HCT116 (cell line): ENCODE measurements at regions not wholly inside any gene's neighbourhood (a gene's known extent, or its start where the extent isn't known, plus 50 kb on each side); places are given as distances from the start of the nearest gene placed in this dataset.

Experiments
- ATAC-seq: fragments of 200-7000 bp; cut with Tn5 transposase; 2 replicates; pipeline ENCODE4 v1.9.1; 2020; ENCODE audit warnings: mild to moderate bottlenecking, moderate library complexity
- BruUV-seq: library from RNA; stranded (reverse); fragments of 400-500 nt; replicated peaks from 2 replicates; lab custom pipeline; 2021; lab: Mats Ljungman, UMichigan
- CTCF ChIA-PET: fragments of 300-600 bp; sonication (Branson Sonifier 250); formaldehyde crosslinking; loops from one replicate; lab custom pipeline; 2021; ENCODE audit warnings: antibody characterized with exemption; lab: Charles Lee
- POLR2A ChIA-PET: fragments of 300-600, 350-600 bp; sonication (Branson Sonifier 250); formaldehyde crosslinking; loops from one replicate; lab custom pipeline; 2021; ENCODE audit warnings: antibody characterized with exemption; lab: Charles Lee
- RAD21 ChIA-PET, 2 experiments: fragments of 300-600 bp; sonication (Branson Sonifier 250); formaldehyde crosslinking; loops; one replicate each; lab custom pipeline; 2023; ENCODE audit warnings: low total read pairs in 2 of 2; ENCODE audit not compliant: uncharacterized antibody in 2 of 2, unreplicated experiment in 2 of 2, low non-redundant PET in 1 of 2; lab: Charles Lee
- DNase-seq: peaks from one replicate; pipeline ENCODE4 v3.0.0-alpha.2; 2010; ENCODE audit warnings: low read depth, low spot score
- H2AFZ ChIP-seq: fragments of 200-600 bp; shearing (Covaris generic), sonication (generic); 2 replicates; pipeline ENCODE4 v1.6.1; 2017; ENCODE audit warnings: low read depth, mixed run types, mixed read lengths, antibody characterized with exemption, low read length; ENCODE audit not compliant: poor library complexity, severe bottlenecking
- H3K27ac ChIP-seq: 2 replicates; pipeline ENCODE4 v1.5.1; 2012; ENCODE audit warnings: low read depth, low read length
- H3K27me3 ChIP-seq: fragments of 200-600 bp; sonication (generic); 2 replicates; pipeline ENCODE4 v1.6.1; 2016; ENCODE audit warnings: mixed run types, low read length, mixed read lengths; ENCODE audit not compliant: insufficient read depth
- H3K36me3 ChIP-seq, 2 experiments: fragments of 200-500 bp in 1 of 2; fragments of 200-600 bp in 1 of 2; sonication (Bioruptor generic) in 1 of 2; sonication (generic) in 1 of 2; 2 replicates each; pipeline versions ENCODE4 v1.5.1 to v1.6.1; 2014 to 2016; ENCODE audit warnings: low read length in 2 of 2, inconsistent platforms in 1 of 2, mixed read lengths in 1 of 2, mixed run types in 1 of 2; ENCODE audit not compliant: insufficient read depth in 2 of 2, control insufficient read depth in 1 of 2
- H3K4me1 ChIP-seq, 2 experiments: fragments of 200-600 bp in 1 of 2; sonication (generic) in 1 of 2; 2 replicates each; pipeline versions ENCODE4 v1.5.1 to v1.6.1; 2012 to 2017; ENCODE audit warnings: low read length in 2 of 2, inconsistent platforms in 1 of 2, mild to moderate bottlenecking in 1 of 2, mixed read lengths in 1 of 2, mixed run types in 1 of 2, moderate library complexity in 1 of 2; ENCODE audit not compliant: insufficient read depth in 2 of 2, control insufficient read depth in 1 of 2
- H3K4me2 ChIP-seq: fragments of 200-600 bp; sonication (generic); 2 replicates; pipeline ENCODE4 v1.6.1; 2017; ENCODE audit warnings: mixed run types, low read length, mixed read lengths
- H3K4me3 ChIP-seq, 2 experiments: fragments of 200-600 bp in 1 of 2; sonication (generic) in 1 of 2; replicated peaks in 1 of 2; 2 replicates each; pipeline ENCODE4 v1.5.1; 2011 to 2016; ENCODE audit warnings: low read length in 2 of 2, control low read depth in 1 of 2, low read depth in 1 of 2, mild to moderate bottlenecking in 1 of 2, mixed read lengths in 1 of 2, mixed run types in 1 of 2
- H3K79me2 ChIP-seq: fragments of 200-600 bp; sonication (generic); 2 replicates; pipeline ENCODE4 v1.6.1; 2017; ENCODE audit warnings: mild to moderate bottlenecking, mixed run types, low read length, moderate library complexity, mixed read lengths; ENCODE audit not compliant: insufficient read depth
- H3K9ac ChIP-seq: fragments of 200-600 bp; sonication (generic); 2 replicates; pipeline ENCODE4 v1.6.1; 2016; ENCODE audit warnings: low read length, mixed read lengths
- H3K9me2 ChIP-seq: fragments of 200-600 bp; sonication (generic), shearing (Covaris generic); 2 replicates; pipeline ENCODE4 v1.6.1; 2017; ENCODE audit warnings: mixed run types, mild to moderate bottlenecking, moderate library complexity; ENCODE audit not compliant: insufficient read depth
- H3K9me3 ChIP-seq, 2 experiments: fragments of 200-500 bp in 1 of 2; fragments of 200-600 bp in 1 of 2; sonication (Bioruptor generic) in 1 of 2; sonication (generic) in 1 of 2; 2 replicates each; pipeline ENCODE4 v1.6.1; 2014 to 2017; ENCODE audit warnings: low read length in 2 of 2, mixed read lengths in 2 of 2, inconsistent platforms in 1 of 2, low read depth in 1 of 2, mild to moderate bottlenecking in 1 of 2, mixed run types in 1 of 2, moderate library complexity in 1 of 2; ENCODE audit not compliant: control insufficient read depth in 1 of 2, insufficient read depth in 1 of 2
- H4K20me1 ChIP-seq: fragments of 200-600 bp; sonication (generic), shearing (Covaris generic); 2 replicates; pipeline ENCODE4 v1.6.1; 2017; ENCODE audit warnings: mixed run types, mild to moderate bottlenecking, moderate library complexity; ENCODE audit not compliant: insufficient read depth
- CBX3 ChIP-seq: IDR thresholded peaks from 2 replicates; pipeline ENCODE4 v1.6.1; 2012; ENCODE audit warnings: low read depth
- CEBPB ChIP-seq: IDR thresholded peaks from 2 replicates; pipeline ENCODE4 v1.6.1; 2012; ENCODE audit warnings: low read depth
- EGR1 ChIP-seq: IDR thresholded peaks from 2 replicates; pipeline ENCODE4 v1.6.1; 2012; ENCODE audit warnings: low read depth
- ELF1 ChIP-seq: IDR thresholded peaks from 2 replicates; pipeline ENCODE4 v1.6.1; 2012; ENCODE audit warnings: low read depth, borderline replicate concordance
- EZH2 ChIP-seq: fragments of 200-600 bp; sonication (generic); IDR thresholded peaks from 2 replicates; pipeline ENCODE4 v1.6.1; 2017; ENCODE audit warnings: antibody characterized with exemption, mixed run types
- EZH2phosphoT487 ChIP-seq: fragments of 200-600 bp; IDR thresholded peaks from 2 replicates; pipeline ENCODE4 v1.6.1; 2018; ENCODE audit warnings: antibody characterized with exemption, borderline replicate concordance
- FOSL1 ChIP-seq: IDR thresholded peaks from 2 replicates; pipeline ENCODE4 v1.6.1; 2012; ENCODE audit warnings: low read depth
- JUND ChIP-seq: IDR thresholded peaks from 2 replicates; pipeline ENCODE4 v1.6.1; 2012
- POLR2A ChIP-seq: IDR thresholded peaks from 2 replicates; pipeline ENCODE4 v1.7.0; 2011; ENCODE audit warnings: borderline replicate concordance; ENCODE audit not compliant: insufficient read depth, insufficient read length; ENCODE audit errors: extremely low read depth
- POLR2AphosphoS5 ChIP-seq: IDR thresholded peaks from 2 replicates; pipeline ENCODE4 v1.6.1; 2011; ENCODE audit warnings: mild to moderate bottlenecking, low read depth, low read length, moderate library complexity
- SRF ChIP-seq: IDR thresholded peaks from 2 replicates; pipeline ENCODE4 v1.6.1; 2012; ENCODE audit warnings: low read depth
- ZBTB33 ChIP-seq: IDR thresholded peaks from 2 replicates; pipeline ENCODE4 v1.6.1; 2011; ENCODE audit warnings: mild to moderate bottlenecking, low read length, moderate library complexity; ENCODE audit not compliant: insufficient replicate concordance; ENCODE audit errors: extremely low read depth
- ZFX ChIP-seq: fragments of 450-650 bp; IDR thresholded peaks from 2 replicates; pipeline ENCODE4 v1.6.1; 2017
- ZNF274 ChIP-seq: fragments of 200-500 bp; sonication (Bioruptor generic); IDR thresholded peaks from 2 replicates; pipeline ENCODE4 v1.6.1; 2014; ENCODE audit warnings: mild to moderate bottlenecking, low read depth, low read length, inconsistent platforms
- intact Hi-C: fragments of 100-400 bp; cut with micrococcal nuclease; formaldehyde crosslinking; loops from 2 replicates; pipeline ENCODE4 v1.10.0; 2022
- TF ChIP-seq, protein P1 (sequence below): IDR thresholded peaks from 2 replicates; pipeline ENCODE4 v1.6.1; 2012

GRCh38 chr4:133775469-133775868, 426.1 kb downstream of the PABPC4L start (continued):
- TF ChIP-seq ZBTB33, result no peak
- no peak for TF ChIP-seq POLR2A
- TF ChIP-seq ELF1, result no peak

- Histone ChIP-seq H3K79me2 (no peaks in the 10 kb centered on the region), H3K4me2 (no peak overlapping the region), H3K9me2 (no peaks in the 10 kb centered on the region), H3K4me3 (no peak overlapping the region), H2AFZ (no peak overlapping the region), H3K9me3 (no peaks in the 10 kb centered on the region), H3K27ac (no peak overlapping the region), H3K9ac (no peak overlapping the region)
- ATAC-seq, result no peak
- intact Hi-C loops, result no loop called here
- TF ChIP-seq SRF (no peak), ELF1 (no peak), ZNF274 (no peak), JUND (no peak), CEBPB (no peak), ZBTB33 (no peak), EGR1 (no peak), POLR2AphosphoS5 (no peak), EZH2phosphoT487 (no peak), EZH2 (no peak), ZFX (no peak), FOSL1 (no peak), CBX3 (no peak)
- TF ChIP-seq, protein P1, sequence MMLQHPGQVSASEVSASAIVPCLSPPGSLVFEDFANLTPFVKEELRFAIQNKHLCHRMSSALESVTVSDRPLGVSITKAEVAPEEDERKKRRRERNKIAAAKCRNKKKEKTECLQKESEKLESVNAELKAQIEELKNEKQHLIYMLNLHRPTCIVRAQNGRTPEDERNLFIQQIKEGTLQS, result no peak
- TF ChIP-seq, all 23 proteins: peak for 0
- H3K36me3 ChIP-seq, result no peaks in the 10 kb centered on the region
- RAD21 ChIA-PET, result no interaction called here
- no peak for DNase-seq
- no TSS peak for BruUV-seq
- CTCF ChIA-PET, result no interaction called here
- H3K27me3 ChIP-seq, result no peaks in the 10 kb centered on the region
- H4K20me1 ChIP-seq, result no peaks in the 10 kb centered on the region
- POLR2A ChIA-PET, result no interaction called here
- no peaks in the 10 kb centered on the region for H3K4me1 ChIP-seq
Measured at GRCh38 chr4:133759428-133759827, 442.2 kb downstream of the PABPC4L start.
